PC-3 (cell line): ENCODE measurements at regions not wholly inside any gene's neighbourhood (a gene's known extent, or its start where the extent isn't known, plus 50 kb on each side); places are given as distances from the start of the nearest gene placed in this dataset.

ENCODE experiments used
- ATAC-seq: fragments of 200-7000 bp; cut with Tn5 transposase; 2 replicates; pipeline ENCODE4 v1.9.1; 2020; ENCODE audit warnings: mild to moderate bottlenecking, moderate library complexity
- BruUV-seq: library from RNA; stranded (reverse); fragments of 400-500 nt; replicated peaks from 2 replicates; lab custom pipeline; 2021; lab: Mats Ljungman, UMichigan
- CTCF ChIA-PET: fragments of 300-600 bp; sonication (Branson Sonifier 250); formaldehyde crosslinking; loops from one replicate; lab custom pipeline; 2022; ENCODE audit warnings: antibody characterized with exemption; lab: Charles Lee
- POLR2A ChIA-PET: fragments of 300-600 bp; sonication (Branson Sonifier 250); formaldehyde crosslinking; loops from one replicate; lab custom pipeline; 2022; ENCODE audit warnings: antibody characterized with exemption; ENCODE audit not compliant: unreplicated experiment; lab: Charles Lee
- DNase-seq: peaks from one replicate; pipeline ENCODE4 v3.0.0-alpha.2; 2015
- H2AFZ ChIP-seq: fragments of 300-600 bp; sonication (generic); 2 replicates; pipeline ENCODE4 v1.6.0; 2016; ENCODE audit warnings: antibody characterized with exemption, low read length
- H3F3A ChIP-seq: fragments of 300-600 bp; sonication (generic); one replicate; pipeline ENCODE4 v1.6.0; 2017; ENCODE audit warnings: antibody characterized with exemption, low read length, control low read depth, mild to moderate bottlenecking; ENCODE audit not compliant: unreplicated experiment
- H3K27ac ChIP-seq: fragments of 300-600 bp; sonication (generic); 2 replicates; pipeline ENCODE4 v1.5.1; 2016; ENCODE audit warnings: mild to moderate bottlenecking, low read length
- H3K27me3 ChIP-seq: fragments of 300-600 bp; sonication (generic); 2 replicates; pipeline ENCODE4 v1.6.1; 2016; ENCODE audit warnings: low read length, mixed read lengths
- H3K36me3 ChIP-seq: fragments of 300-600 bp; sonication (generic); 2 replicates; pipeline ENCODE4 v1.6.1; 2016; ENCODE audit warnings: low read depth, mixed run types, low read length, mixed read lengths
- H3K4me1 ChIP-seq: fragments of 300-600 bp; sonication (generic); 2 replicates; pipeline ENCODE4 v1.5.1; 2016; ENCODE audit warnings: low read length; ENCODE audit not compliant: insufficient read depth
- H3K4me2 ChIP-seq: fragments of 300-600 bp; sonication (generic); 2 replicates; pipeline ENCODE4 v1.6.0; 2016; ENCODE audit warnings: low read length
- H3K4me3 ChIP-seq: fragments of 300-600 bp; sonication (generic); 2 replicates; pipeline ENCODE4 v1.5.1; 2016; ENCODE audit warnings: mild to moderate bottlenecking, low read length, mixed read lengths
- H3K79me2 ChIP-seq: fragments of 300-600 bp; sonication (generic); 2 replicates; pipeline ENCODE4 v1.6.1; 2017; ENCODE audit warnings: low read length, mixed read lengths
- H3K9ac ChIP-seq: fragments of 300-600 bp; sonication (generic); 2 replicates; pipeline ENCODE4 v1.6.0; 2016; ENCODE audit warnings: mild to moderate bottlenecking, low read length
- H3K9me2 ChIP-seq: fragments of 300-600 bp; sonication (generic); replicated peaks from 2 replicates; pipeline ENCODE4 v1.6.1; 2016; ENCODE audit warnings: mixed run types, low read length, mixed read lengths
- H3K9me3 ChIP-seq: fragments of 300-600 bp; sonication (generic); 2 replicates; pipeline ENCODE4 v1.6.1; 2016; ENCODE audit warnings: low read length, mixed read lengths
- H4K20me1 ChIP-seq: fragments of 300-600 bp; sonication (generic); 2 replicates; pipeline ENCODE4 v1.6.1; 2016; ENCODE audit warnings: low read length, mixed read lengths
- CTCF ChIP-seq: fragments of 300-600 bp; sonication (generic); conservative IDR thresholded peaks from 2 replicates; pipeline ENCODE4 v1.5.1; 2017; ENCODE audit warnings: antibody characterized with exemption, low read depth, mild to moderate bottlenecking, low read length
- EZH2 ChIP-seq: fragments of 300-600 bp; sonication (generic); IDR thresholded peaks from one replicate; pipeline ENCODE4 v1.6.1; 2017; ENCODE audit warnings: antibody characterized with exemption, mild to moderate bottlenecking, low read length; ENCODE audit not compliant: unreplicated experiment
- EZH2phosphoT487 ChIP-seq: fragments of 300-600 bp; sonication (generic); IDR thresholded peaks from 2 replicates; pipeline ENCODE4 v1.6.1; 2018; ENCODE audit warnings: mild to moderate bottlenecking, antibody characterized with exemption, low read length, borderline replicate concordance
- intact Hi-C: fragments of 100-400 bp; cut with micrococcal nuclease; formaldehyde crosslinking; loops from 2 replicates; pipeline ENCODE4 v1.9.0; 2023

DNA sequence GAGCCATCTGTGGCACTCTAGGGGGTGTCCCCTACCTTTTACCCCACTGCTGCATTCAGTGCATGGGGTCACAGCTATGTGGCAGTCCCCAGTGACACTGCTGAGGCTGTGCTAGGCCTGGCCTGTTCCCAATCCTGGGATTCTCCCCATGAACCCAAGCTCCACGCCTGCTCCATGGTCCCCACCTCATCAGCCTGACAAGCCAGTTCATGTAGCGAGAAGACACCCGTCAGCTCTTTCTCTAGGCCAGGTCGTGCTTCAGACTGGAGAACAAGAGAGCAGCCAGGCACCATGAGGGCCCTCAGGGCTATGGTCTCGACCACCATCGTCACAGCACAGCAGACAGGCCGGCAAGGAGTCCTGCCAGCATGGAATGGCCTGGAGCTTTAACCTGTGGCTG lies 72.8 kb upstream of the PRR20G start:
- H3F3A ChIP-seq, result no peaks in the 10 kb centered on the region
- CTCF ChIA-PET, result no interaction called here
- intact Hi-C loops, result no loop called here
- no peaks in the 10 kb centered on the region for H3K9me3 ChIP-seq
- BruUV-seq, result no TSS peak
- no peaks in the 10 kb centered on the region for H3K4me1 ChIP-seq
- no peaks in the 10 kb centered on the region for H3K36me3 ChIP-seq
- ATAC-seq (no peak), DNase-seq (no peak)
- 0 out of 2 replicates have a peak, but pooled peaks cover 9% of the 10 kb centered on the region for H3K27me3 ChIP-seq
- no peak overlapping the region for H3K4me3 ChIP-seq
- no peak overlapping the region for H3K9ac ChIP-seq
- TF ChIP-seq EZH2phosphoT487 (no peak), EZH2 (no peak), CTCF (no peak)
- H3K9me2 ChIP-seq, result no peaks in the 10 kb centered on the region
- no peak overlapping the region for H3K4me2 ChIP-seq
- H3K27ac ChIP-seq, result no peak overlapping the region
- POLR2A ChIA-PET, result no interaction called here
- no peak overlapping the region for H2AFZ ChIP-seq
- no peaks in the 10 kb centered on the region for H4K20me1 ChIP-seq
- H3K79me2 ChIP-seq, result no peaks in the 10 kb centered on the region

DNA sequence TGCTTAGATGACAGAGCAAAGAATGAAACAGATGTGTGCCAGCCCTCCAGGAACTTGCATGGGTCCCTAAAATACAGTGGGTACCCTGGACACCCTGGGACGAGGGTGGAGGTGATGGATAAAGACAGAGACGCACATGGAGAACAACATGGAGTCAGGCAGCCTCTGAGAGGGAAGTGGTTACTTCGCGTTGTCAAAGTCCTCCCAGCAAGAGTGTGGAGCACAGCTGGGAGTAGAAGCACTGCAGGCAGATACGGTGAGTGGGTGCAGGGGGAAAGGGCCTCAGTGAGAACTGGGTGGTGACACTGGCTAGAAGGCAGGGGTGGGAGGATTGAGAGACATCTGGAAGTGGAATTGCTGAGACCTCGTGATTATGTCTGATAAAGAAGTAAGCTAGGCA lies 70.8 kb upstream of the PRR20G start:
- Histone ChIP-seq H3K9me3 (no peaks in the 10 kb centered on the region), H3K36me3 (no peaks in the 10 kb centered on the region), H3K4me1 (no peaks in the 10 kb centered on the region), H3K27me3 (0 out of 2 replicates have a peak, but pooled peaks cover 2% of the 10 kb centered on the region), H3K4me2 (no peak overlapping the region), H3K27ac (no peak overlapping the region), H4K20me1 (no peaks in the 10 kb centered on the region), H3K79me2 (no peaks in the 10 kb centered on the region), H3F3A (no peaks in the 10 kb centered on the region), H3K4me3 (no peak overlapping the region), H3K9ac (no peak overlapping the region), H2AFZ (no peak overlapping the region), H3K9me2 (no peaks in the 10 kb centered on the region)
- ATAC-seq (no peak), DNase-seq (no peak)
- TF ChIP-seq CTCF (no peak), EZH2phosphoT487 (no peak), EZH2 (no peak)
- intact Hi-C loops, result no loop called here
- ChIA-PET CTCF (no interaction called here), POLR2A (no interaction called here)
- no TSS peak for BruUV-seq

DNA sequence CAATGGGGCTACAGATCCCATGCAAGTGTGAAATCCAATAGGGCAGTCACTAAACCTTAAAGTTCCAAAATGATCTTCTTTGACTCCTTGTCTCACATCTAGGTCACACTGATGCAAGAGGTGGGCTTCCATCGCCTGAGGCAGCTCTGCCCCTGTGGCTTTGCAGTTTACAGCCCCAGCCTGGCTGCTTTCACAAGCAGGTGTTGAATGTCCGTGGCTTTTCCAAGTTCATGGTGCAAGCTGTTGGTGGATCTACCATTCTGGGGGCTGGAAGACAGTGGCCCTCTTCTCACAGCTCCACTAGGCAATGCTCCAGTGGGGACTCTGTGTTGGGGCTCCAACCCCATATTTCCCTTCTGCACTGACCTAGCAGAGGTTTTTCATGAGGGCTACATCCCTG lies 68.5 kb upstream of the PRR20G start:
- no peaks in the 10 kb centered on the region for H3K79me2 ChIP-seq
- H3K27me3 ChIP-seq, result peaks cover 12% of the 10 kb centered on the region; the same call in 1 of the 2 replicates
- no peaks in the 10 kb centered on the region for H3K9me3 ChIP-seq
- no peak for TF ChIP-seq EZH2phosphoT487
- no peak for TF ChIP-seq EZH2
- TF ChIP-seq CTCF, result no peak
- no peaks in the 10 kb centered on the region for H3K9me2 ChIP-seq
- no peak overlapping the region for H3K4me3 ChIP-seq
- ATAC-seq (no peak), DNase-seq (no peak)
- H3F3A ChIP-seq, result no peaks in the 10 kb centered on the region
- H2AFZ ChIP-seq, result no peak overlapping the region
- ChIA-PET POLR2A (no interaction called here), CTCF (no interaction called here)
- no TSS peak for BruUV-seq
- intact Hi-C loops, result no loop called here
- no peak overlapping the region for H3K4me2 ChIP-seq
- no peaks in the 10 kb centered on the region for H3K4me1 ChIP-seq
- H3K36me3 ChIP-seq, result no peaks in the 10 kb centered on the region
- H3K9ac ChIP-seq, result no peak overlapping the region
- no peaks in the 10 kb centered on the region for H4K20me1 ChIP-seq
- H3K27ac ChIP-seq, result no peak overlapping the region
